Neural cell (in vitro differentiated cells): ENCODE measurements at regions not wholly inside any gene's neighbourhood (a gene's known extent, or its start where the extent isn't known, plus 50 kb on each side); places are given as distances from the start of the nearest gene placed in this dataset.

Experiments
- H2AFZ ChIP-seq: fragments of 200-600, 300-800 bp; sonication (generic), shearing (Covaris generic); 2 replicates; pipeline ENCODE4 v1.6.0; 2014; ENCODE audit warnings: low read depth, mild to moderate bottlenecking, antibody characterized with exemption, low read length, moderate library complexity
- H3F3A ChIP-seq: fragments of 200-600 bp; shearing (Covaris generic); 2 replicates; pipeline ENCODE4 v1.6.1; 2016; ENCODE audit warnings: mild to moderate bottlenecking, moderate library complexity, mixed read lengths, antibody characterized with exemption, low read length; ENCODE audit not compliant: insufficient read depth, poor library complexity, severe bottlenecking
- H3K27ac ChIP-seq: fragments of 200-600, 300-800 bp; sonication (generic), shearing (Covaris generic); 2 replicates; pipeline ENCODE4 v1.5.1; 2014; ENCODE audit warnings: mild to moderate bottlenecking, low read length, moderate library complexity
- H3K27me3 ChIP-seq: fragments of 300-800, 200-600 bp; sonication (generic), shearing (Covaris generic); 2 replicates; pipeline ENCODE4 v1.6.0; 2014; ENCODE audit warnings: mild to moderate bottlenecking, low read depth, low read length, moderate library complexity; ENCODE audit not compliant: insufficient read depth
- H3K36me3 ChIP-seq: fragments of 300-800, 200-600 bp; sonication (generic), shearing (Covaris generic); 2 replicates; pipeline ENCODE4 v1.5.1; 2014; ENCODE audit warnings: mild to moderate bottlenecking, antibody characterized with exemption, low read length, moderate library complexity; ENCODE audit not compliant: insufficient read depth
- H3K4me2 ChIP-seq: fragments of 300-800, 200-600 bp; sonication (generic), shearing (Covaris generic); 2 replicates; pipeline ENCODE4 v1.6.0; 2014; ENCODE audit warnings: mild to moderate bottlenecking, low read length
- H3K4me3 ChIP-seq: fragments of 300-800, 200-600 bp; sonication (generic), shearing (Covaris generic); 2 replicates; pipeline ENCODE4 v1.5.1; 2014; ENCODE audit warnings: mild to moderate bottlenecking, low read length, moderate library complexity
- H3K79me2 ChIP-seq: fragments of 200-600 bp; shearing (Covaris generic); replicated peaks from 2 replicates; pipeline ENCODE4 v1.6.0; 2014; ENCODE audit warnings: mild to moderate bottlenecking, low read length, moderate library complexity; ENCODE audit not compliant: insufficient read depth
- H3K9ac ChIP-seq: fragments of 300-800, 200-600 bp; sonication (generic), shearing (Covaris generic); 2 replicates; pipeline ENCODE4 v1.6.1; 2016; ENCODE audit warnings: mild to moderate bottlenecking, low read length, mixed read lengths
- H3K9me2 ChIP-seq: fragments of 200-600 bp; shearing (Covaris generic); 2 replicates; pipeline ENCODE4 v1.6.1; 2016; ENCODE audit warnings: mild to moderate bottlenecking, low read length, mixed read lengths; ENCODE audit not compliant: insufficient read depth
- H3K9me3 ChIP-seq: fragments of 200-600, 300-800 bp; sonication (generic), shearing (Covaris generic); 2 replicates; pipeline ENCODE4 v1.6.1; 2016; ENCODE audit warnings: mild to moderate bottlenecking, mixed run types, low read length, moderate library complexity, mixed read lengths
- H4K20me1 ChIP-seq: fragments of 200-600 bp; shearing (Covaris generic); 2 replicates; pipeline ENCODE4 v1.6.1; 2016; ENCODE audit warnings: mild to moderate bottlenecking, mixed run types; ENCODE audit not compliant: insufficient read depth
- EP300 ChIP-seq: fragments of 450-650 bp; conservative IDR thresholded peaks from 2 replicates; pipeline ENCODE4 v1.6.1; 2014; ENCODE audit warnings: antibody characterized with exemption, mild to moderate bottlenecking, moderate library complexity; ENCODE audit not compliant: poor library complexity, severe bottlenecking
- EZH2 ChIP-seq: fragments of 200-600, 300-800 bp; shearing (Covaris generic), sonication (generic); IDR thresholded peaks from 2 replicates; pipeline ENCODE4 v1.6.1; 2014; ENCODE audit warnings: antibody characterized with exemption, low read length, borderline replicate concordance, mild to moderate bottlenecking; ENCODE audit not compliant: insufficient read depth, poor library complexity, severe bottlenecking
- MXI1 ChIP-seq: fragments of 450-650 bp; conservative IDR thresholded peaks from 2 replicates; pipeline ENCODE4 v1.6.1; 2014; ENCODE audit warnings: antibody characterized with exemption, mild to moderate bottlenecking; ENCODE audit not compliant: poor library complexity, severe bottlenecking
- POLR2AphosphoS5 ChIP-seq: IDR thresholded peaks from 2 replicates; pipeline ENCODE4 v1.6.1; 2012
- RAD21 ChIP-seq: fragments of 450-650 bp; conservative IDR thresholded peaks from 2 replicates; pipeline ENCODE4 v1.6.1; 2014; ENCODE audit warnings: antibody characterized with exemption, mild to moderate bottlenecking, moderate library complexity
- SMC3 ChIP-seq: fragments of 450-650 bp; conservative IDR thresholded peaks from 2 replicates; pipeline ENCODE4 v1.6.1; 2014; ENCODE audit warnings: antibody characterized with exemption, mild to moderate bottlenecking, moderate library complexity; ENCODE audit not compliant: poor library complexity
- TAF1 ChIP-seq: IDR thresholded peaks from 2 replicates; pipeline ENCODE4 v1.6.1; 2012; ENCODE audit warnings: low read depth
- TF ChIP-seq, protein P1 (sequence below): fragments of 450-650 bp; IDR thresholded peaks from 2 replicates; pipeline ENCODE4 v1.5.1; 2014; ENCODE audit warnings: antibody characterized with exemption, mild to moderate bottlenecking, moderate library complexity; ENCODE audit not compliant: poor library complexity, severe bottlenecking
- TF ChIP-seq, protein P2 (sequence below): IDR thresholded peaks from 2 replicates; pipeline ENCODE4 v1.6.1; 2012; ENCODE audit warnings: borderline replicate concordance

DNA sequence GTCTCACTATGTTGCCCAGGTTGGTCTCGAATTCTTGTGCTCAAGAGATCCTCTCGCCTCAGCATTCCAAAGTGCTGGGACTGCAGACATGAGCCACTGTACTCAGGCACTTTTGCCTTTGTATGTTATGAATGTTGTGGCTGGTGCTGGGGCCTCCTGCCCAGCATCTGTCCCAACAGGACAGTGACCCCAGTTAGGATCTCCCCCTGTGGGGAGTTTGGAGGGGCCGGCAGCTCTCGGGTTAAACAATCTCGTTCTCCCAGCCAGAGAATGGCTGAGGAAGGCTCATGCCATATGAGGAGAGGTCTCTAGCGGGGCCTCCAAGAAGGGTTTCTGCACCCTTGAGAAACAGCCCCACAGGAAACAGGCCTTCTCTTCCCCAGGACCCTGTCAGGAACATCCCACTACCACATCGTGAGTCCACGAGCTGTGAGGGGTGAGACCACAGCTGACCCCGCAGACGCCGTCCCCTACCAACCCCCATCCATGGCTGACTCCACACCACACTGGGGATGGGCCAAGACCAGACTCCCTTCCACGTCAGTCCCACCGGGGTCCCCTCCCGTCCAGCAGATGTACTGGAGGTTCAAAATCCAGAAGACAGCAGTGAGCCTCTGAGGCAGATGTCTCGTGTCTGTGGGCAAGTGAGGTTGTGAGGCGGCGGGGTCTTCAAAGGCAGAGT lies 54.1 kb downstream of the SHANK2 start:
- H3K4me2 ChIP-seq = no peak overlapping the region
- no peak overlapping the region for H3K27ac ChIP-seq
- H4K20me1 ChIP-seq = no peaks in the 10 kb centered on the region
- no peak for TF ChIP-seq RAD21
- TF ChIP-seq MXI1 = no peak
- TF ChIP-seq TAF1 = no peak
- TF ChIP-seq POLR2AphosphoS5 = no peak
- TF ChIP-seq, protein P1, sequence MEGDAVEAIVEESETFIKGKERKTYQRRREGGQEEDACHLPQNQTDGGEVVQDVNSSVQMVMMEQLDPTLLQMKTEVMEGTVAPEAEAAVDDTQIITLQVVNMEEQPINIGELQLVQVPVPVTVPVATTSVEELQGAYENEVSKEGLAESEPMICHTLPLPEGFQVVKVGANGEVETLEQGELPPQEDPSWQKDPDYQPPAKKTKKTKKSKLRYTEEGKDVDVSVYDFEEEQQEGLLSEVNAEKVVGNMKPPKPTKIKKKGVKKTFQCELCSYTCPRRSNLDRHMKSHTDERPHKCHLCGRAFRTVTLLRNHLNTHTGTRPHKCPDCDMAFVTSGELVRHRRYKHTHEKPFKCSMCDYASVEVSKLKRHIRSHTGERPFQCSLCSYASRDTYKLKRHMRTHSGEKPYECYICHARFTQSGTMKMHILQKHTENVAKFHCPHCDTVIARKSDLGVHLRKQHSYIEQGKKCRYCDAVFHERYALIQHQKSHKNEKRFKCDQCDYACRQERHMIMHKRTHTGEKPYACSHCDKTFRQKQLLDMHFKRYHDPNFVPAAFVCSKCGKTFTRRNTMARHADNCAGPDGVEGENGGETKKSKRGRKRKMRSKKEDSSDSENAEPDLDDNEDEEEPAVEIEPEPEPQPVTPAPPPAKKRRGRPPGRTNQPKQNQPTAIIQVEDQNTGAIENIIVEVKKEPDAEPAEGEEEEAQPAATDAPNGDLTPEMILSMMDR = no peak
- TF ChIP-seq EZH2 = no peak
- TF ChIP-seq SMC3 = no peak
- TF ChIP-seq, protein P2, sequence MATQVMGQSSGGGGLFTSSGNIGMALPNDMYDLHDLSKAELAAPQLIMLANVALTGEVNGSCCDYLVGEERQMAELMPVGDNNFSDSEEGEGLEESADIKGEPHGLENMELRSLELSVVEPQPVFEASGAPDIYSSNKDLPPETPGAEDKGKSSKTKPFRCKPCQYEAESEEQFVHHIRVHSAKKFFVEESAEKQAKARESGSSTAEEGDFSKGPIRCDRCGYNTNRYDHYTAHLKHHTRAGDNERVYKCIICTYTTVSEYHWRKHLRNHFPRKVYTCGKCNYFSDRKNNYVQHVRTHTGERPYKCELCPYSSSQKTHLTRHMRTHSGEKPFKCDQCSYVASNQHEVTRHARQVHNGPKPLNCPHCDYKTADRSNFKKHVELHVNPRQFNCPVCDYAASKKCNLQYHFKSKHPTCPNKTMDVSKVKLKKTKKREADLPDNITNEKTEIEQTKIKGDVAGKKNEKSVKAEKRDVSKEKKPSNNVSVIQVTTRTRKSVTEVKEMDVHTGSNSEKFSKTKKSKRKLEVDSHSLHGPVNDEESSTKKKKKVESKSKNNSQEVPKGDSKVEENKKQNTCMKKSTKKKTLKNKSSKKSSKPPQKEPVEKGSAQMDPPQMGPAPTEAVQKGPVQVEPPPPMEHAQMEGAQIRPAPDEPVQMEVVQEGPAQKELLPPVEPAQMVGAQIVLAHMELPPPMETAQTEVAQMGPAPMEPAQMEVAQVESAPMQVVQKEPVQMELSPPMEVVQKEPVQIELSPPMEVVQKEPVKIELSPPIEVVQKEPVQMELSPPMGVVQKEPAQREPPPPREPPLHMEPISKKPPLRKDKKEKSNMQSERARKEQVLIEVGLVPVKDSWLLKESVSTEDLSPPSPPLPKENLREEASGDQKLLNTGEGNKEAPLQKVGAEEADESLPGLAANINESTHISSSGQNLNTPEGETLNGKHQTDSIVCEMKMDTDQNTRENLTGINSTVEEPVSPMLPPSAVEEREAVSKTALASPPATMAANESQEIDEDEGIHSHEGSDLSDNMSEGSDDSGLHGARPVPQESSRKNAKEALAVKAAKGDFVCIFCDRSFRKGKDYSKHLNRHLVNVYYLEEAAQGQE = no peak
- TF ChIP-seq EP300 = no peak
- H3K9ac ChIP-seq = no peak overlapping the region
- H2AFZ ChIP-seq = no peak overlapping the region
- H3K36me3 ChIP-seq = no peaks in the 10 kb centered on the region
- H3K27me3 ChIP-seq = no peaks in the 10 kb centered on the region
- no peaks in the 10 kb centered on the region for H3F3A ChIP-seq
- H3K9me2 ChIP-seq = no peaks in the 10 kb centered on the region
- no peak overlapping the region for H3K4me3 ChIP-seq
- no peaks in the 10 kb centered on the region for H3K79me2 ChIP-seq
- H3K9me3 ChIP-seq = no peaks in the 10 kb centered on the region

DNA sequence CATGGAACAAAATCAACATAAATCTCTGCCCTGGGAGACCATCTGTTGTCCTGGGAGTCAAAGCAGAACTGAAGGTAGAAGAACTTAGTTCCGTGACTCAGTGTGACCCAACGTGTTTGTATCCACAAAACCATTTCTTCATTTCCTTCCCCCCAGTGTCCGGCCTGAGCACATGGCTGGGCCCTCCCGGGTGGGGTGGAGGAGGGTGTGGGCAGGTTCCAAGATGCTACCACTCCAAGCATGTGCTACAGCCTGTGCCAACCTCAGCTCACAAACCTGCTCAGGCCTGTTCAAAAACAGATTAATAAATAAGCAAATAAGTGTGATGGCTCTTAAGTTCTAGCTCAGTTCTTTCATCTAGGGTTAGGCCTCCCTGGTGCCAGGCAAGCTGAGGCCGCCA lies 55.3 kb downstream of the SHANK2 start:
- Histone ChIP-seq H3F3A (no peaks in the 10 kb centered on the region), H4K20me1 (no peaks in the 10 kb centered on the region), H3K27ac (no peak overlapping the region), H3K9ac (no peak overlapping the region), H3K9me3 (no peaks in the 10 kb centered on the region), H3K9me2 (no peaks in the 10 kb centered on the region), H3K27me3 (no peaks in the 10 kb centered on the region), H2AFZ (no peak overlapping the region), H3K4me3 (no peak overlapping the region), H3K36me3 (no peaks in the 10 kb centered on the region), H3K79me2 (no peaks in the 10 kb centered on the region), H3K4me2 (no peak overlapping the region)
- no peak for TF ChIP-seq EP300
- TF ChIP-seq POLR2AphosphoS5 = no peak
- TF ChIP-seq, protein P1 = no peak
